Choroid plexus epithelial cell (primary cell): ENCODE measurements at regions not wholly inside any gene's neighbourhood (a gene's known extent, or its start where the extent isn't known, plus 50 kb on each side); places are given as distances from the start of the nearest gene placed in this dataset.

ENCODE experiments used
- DNase-seq: peaks from one replicate; pipeline ENCODE4 v3.0.0-alpha.2; 2010; ENCODE audit warnings: low read depth
- H3K4me3 ChIP-seq: 2 replicates; pipeline ENCODE4 v1.5.1; 2011; ENCODE audit warnings: low read depth, mild to moderate bottlenecking, control low read depth, low read length, moderate library complexity
- TF ChIP-seq, protein P1 (sequence below): conservative IDR thresholded peaks from 2 replicates; pipeline ENCODE4 v1.5.1; 2011; ENCODE audit warnings: low read depth, mild to moderate bottlenecking, control low read depth, inconsistent platforms, low read length, moderate library complexity

DNA sequence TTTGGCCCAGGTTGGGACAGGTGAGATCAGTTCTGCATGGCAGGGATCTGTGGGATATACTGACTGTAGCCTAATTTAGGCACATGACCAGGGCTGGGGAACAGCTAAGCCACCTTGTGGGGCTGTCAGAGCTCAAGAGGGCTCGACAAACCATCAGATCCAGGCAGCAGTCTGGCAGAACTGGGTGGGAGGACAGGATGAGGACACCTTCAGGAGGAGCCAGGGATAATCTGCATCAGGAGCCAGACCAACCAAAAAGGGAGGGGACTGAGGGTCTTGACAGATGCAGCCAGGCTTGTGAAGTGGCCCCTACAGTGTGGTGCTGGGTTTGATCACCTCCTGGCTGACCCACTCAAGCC is 123.4 kb downstream of the MAFB start:
- TF ChIP-seq, protein P1, sequence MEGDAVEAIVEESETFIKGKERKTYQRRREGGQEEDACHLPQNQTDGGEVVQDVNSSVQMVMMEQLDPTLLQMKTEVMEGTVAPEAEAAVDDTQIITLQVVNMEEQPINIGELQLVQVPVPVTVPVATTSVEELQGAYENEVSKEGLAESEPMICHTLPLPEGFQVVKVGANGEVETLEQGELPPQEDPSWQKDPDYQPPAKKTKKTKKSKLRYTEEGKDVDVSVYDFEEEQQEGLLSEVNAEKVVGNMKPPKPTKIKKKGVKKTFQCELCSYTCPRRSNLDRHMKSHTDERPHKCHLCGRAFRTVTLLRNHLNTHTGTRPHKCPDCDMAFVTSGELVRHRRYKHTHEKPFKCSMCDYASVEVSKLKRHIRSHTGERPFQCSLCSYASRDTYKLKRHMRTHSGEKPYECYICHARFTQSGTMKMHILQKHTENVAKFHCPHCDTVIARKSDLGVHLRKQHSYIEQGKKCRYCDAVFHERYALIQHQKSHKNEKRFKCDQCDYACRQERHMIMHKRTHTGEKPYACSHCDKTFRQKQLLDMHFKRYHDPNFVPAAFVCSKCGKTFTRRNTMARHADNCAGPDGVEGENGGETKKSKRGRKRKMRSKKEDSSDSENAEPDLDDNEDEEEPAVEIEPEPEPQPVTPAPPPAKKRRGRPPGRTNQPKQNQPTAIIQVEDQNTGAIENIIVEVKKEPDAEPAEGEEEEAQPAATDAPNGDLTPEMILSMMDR: peak; percentile 19

DNA sequence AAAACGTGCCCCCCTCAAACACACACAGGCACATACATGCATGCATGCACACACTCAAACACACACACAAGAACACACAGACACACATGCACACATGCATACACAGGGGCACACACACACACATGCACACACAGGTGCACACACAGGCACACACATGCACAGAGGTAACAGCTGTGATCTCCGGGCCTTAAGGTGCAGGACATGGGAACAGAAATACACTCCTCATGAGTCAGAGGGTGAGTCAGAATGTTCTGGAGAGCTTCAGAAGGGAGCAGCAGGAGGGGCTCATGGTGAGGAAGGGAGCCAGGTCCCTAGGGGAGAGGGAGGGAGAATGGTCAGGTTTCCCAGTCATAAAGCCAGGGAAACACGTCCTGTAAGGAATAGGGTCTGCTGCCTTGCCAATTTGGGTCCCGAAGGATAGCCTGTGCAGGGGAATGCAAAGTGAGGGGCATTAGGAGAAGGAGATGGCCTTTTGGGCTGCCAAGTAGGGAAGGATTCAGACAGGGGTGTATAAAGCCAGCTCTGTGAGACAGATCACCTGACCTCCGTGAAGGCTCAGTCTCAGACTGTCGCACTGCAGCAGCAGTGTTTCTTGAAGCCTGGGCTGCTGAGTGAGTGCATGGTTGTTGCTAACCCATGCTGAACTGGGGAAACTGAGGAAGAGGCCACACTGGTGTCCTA is 123.9 kb downstream of the MAFB start:
- TF ChIP-seq, protein P1: no peak
- H3K4me3 ChIP-seq: no peak overlapping the region
- peak; percentile 90 for DNase-seq

More for the DNA sequence above, 123.4 kb downstream of the MAFB start:
- DNase-seq: no peak
- H3K4me3 ChIP-seq: no peak overlapping the region

DNA sequence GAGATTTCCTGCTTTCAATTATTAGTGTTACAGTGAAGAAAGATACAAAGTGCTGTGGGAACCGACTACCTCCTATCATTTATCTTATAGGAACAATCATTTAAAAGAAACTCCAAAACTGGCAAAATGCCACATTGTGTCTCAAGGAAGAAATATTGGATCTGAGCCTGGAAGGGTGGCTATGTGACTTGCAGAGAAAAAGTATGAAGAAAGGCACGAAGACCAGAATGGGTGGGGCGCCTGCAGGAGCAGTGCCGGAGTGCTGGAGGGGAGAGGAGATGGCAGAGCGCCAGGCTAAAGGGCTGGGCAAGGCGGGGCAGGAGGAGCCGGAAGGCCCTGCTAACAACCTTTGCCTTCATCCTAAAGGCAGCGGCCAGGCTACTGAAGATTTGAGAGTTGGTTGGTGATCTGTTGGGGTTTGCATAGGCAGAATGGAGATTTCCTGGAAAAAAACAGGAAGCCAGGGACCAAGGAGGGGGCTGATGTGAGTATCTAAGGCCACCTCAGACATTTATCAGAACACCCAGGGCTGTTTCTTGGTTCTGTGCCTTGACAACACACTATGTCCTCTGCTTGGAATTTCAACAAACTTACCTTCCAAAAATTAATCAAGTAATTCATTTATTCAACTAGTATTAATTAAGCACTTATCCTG is 125.6 kb downstream of the MAFB start:
- H3K4me3 ChIP-seq: no peak overlapping the region
- TF ChIP-seq, protein P1: no peak
- DNase-seq: peak; percentile 69

DNA sequence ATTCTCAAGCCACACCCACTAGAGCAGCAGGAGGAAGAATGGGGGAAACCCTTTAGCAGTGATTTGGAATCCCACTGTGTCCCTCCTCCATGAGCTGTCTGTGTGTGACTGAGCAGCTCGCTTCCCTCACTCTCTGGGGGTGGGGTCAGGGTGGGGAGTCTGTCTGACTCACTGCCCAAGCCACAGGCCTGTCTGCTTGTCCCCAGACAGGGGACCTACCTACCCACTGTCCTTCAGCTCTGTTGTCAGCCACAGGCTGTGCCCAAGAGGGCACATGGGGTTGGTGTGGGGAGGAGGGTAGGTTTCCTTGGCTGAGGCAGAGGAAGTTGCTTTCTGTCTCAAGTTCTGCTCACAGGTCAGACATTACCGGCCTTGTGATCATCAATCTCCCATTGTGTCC is 127.0 kb downstream of the MAFB start:
- TF ChIP-seq, protein P1: no peak
- H3K4me3 ChIP-seq: no peak overlapping the region
- peak; percentile 31 for DNase-seq

DNA sequence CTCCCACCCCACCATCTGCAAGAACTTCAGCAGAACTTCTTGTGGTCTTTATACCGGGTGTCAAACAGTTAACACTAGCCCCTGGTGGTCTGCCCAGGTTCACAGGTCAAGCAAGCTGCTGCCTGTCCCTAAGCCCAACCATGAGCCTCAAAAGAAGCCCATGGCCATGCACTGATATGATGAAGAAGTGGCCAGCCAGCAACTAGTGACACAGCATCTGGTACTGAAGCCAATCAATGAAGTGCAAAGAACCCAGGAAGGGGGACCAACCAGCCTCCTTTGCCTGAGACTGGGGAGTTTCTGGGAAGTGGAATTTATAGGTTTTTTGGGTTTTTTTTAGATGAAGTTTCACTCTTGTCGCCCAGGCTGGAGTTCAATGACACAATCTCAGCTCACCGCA is 127.8 kb downstream of the MAFB start:
- H3K4me3 ChIP-seq: no peak overlapping the region
- TF ChIP-seq, protein P1: no peak
- no peak for DNase-seq

DNA sequence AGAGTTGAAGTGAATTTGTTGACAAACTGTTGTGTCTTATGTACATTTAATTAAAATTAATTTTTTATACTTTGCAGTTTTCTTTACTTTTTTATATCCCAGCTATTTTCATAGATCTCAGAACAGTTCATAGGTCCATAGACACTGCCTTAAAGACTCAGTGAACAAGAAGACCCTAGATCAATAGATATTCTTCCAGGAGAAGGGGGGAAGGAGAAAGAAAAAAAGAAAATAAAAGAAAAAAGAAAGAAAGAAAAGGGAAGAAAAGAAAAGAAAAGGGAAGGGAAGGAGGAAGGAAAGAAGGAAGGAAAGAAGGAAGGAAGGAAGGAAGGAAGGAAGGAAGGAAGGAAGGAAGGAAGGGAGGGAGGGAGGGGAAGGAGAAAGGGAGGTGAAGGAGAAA is 130.8 kb downstream of the MAFB start:
- no peak for DNase-seq
- TF ChIP-seq, protein P1: no peak
- H3K4me3 ChIP-seq: no peak overlapping the region

DNA sequence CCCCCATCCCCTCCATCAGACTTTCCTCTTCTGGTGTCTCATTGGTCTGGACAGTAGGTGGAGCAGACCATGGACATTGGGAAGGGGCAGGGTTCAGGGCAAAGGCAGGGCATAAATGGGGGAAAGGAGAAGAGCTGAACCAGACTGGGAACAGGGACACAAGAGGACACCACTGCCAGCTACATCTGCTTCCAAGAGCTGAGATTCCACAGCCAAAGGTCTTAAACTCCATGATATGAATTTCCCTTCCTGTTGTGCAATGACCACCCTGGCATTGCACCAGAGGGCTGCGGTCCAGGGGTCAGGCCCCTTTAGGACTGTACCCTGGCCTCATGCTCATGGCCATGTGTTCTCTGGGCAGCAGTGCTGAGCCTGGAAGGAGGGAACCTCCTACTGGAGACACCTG is 137.9 kb downstream of the MAFB start:
- no peak overlapping the region for H3K4me3 ChIP-seq
- TF ChIP-seq, protein P1: no peak
- no peak for DNase-seq
